HepG2 (cell line): ENCODE measurements at regions not wholly inside any gene's neighbourhood (a gene's known extent, or its start where the extent isn't known, plus 50 kb on each side); places are given as distances from the start of the nearest gene placed in this dataset.
A peak's percentile ranks its signal among the peaks of the same experiment; 100 is the strongest.

Experiments used
- ATF6 ChIP-seq: sonication (generic); formaldehyde crosslinking; conservative IDR thresholded peaks from 2 replicates; pipeline ENCODE4 v1.4.0; 2020; ENCODE audit warnings: missing genetic modification reagents
- CCDC6 ChIP-seq: sonication (generic); formaldehyde crosslinking; IDR thresholded peaks from 2 replicates; pipeline ENCODE4 v1.8.1; 2022; ENCODE audit warnings: mild to moderate bottlenecking, missing genetic modification reagents, moderate library complexity
- CREB1 ChIP-seq, 2 experiments: fragments of 450-650 bp in 1 of 2; IDR thresholded peaks; 2 replicates each; pipeline ENCODE4 v1.6.1; 2016 to 2017; ENCODE audit warnings: control low read depth in 1 of 2, mild to moderate bottlenecking in 1 of 2, missing compliant biosample characterization in 1 of 2, missing genetic modification characterization in 1 of 2
- DRAP1 ChIP-seq: IDR thresholded peaks from 2 replicates; pipeline ENCODE4 v1.6.1; 2016; ENCODE audit warnings: missing genetic modification reagents, missing compliant biosample characterization
- ELF4 ChIP-seq: sonication (generic); formaldehyde crosslinking; IDR thresholded peaks from 2 replicates; pipeline ENCODE4 v1.5.0; 2020; ENCODE audit warnings: missing genetic modification reagents, mild to moderate bottlenecking, moderate library complexity, borderline replicate concordance
- EZH2 ChIP-seq: conservative IDR thresholded peaks from 2 replicates; pipeline ENCODE4 v1.6.1; 2012; ENCODE audit warnings: mild to moderate bottlenecking, low read depth, low read length, moderate library complexity
- HNF4G ChIP-seq, 2 experiments: sonication (generic) in 1 of 2; formaldehyde crosslinking in 1 of 2; IDR thresholded peaks; 2 replicates each; pipeline versions ENCODE4 v1.4.0 to v1.6.1; 2011 to 2020; ENCODE audit warnings: borderline replicate concordance in 2 of 2, low read depth in 2 of 2, mild to moderate bottlenecking in 2 of 2, low read length in 1 of 2, missing genetic modification reagents in 1 of 2, moderate library complexity in 1 of 2
- KDM5A ChIP-seq: fragments of 200-600 bp; sonication (generic); IDR thresholded peaks from 2 replicates; pipeline ENCODE4 v1.7.0; 2018; ENCODE audit warnings: antibody characterized with exemption, mild to moderate bottlenecking, low read length, borderline replicate concordance
- KLF11 ChIP-seq: IDR thresholded peaks from 2 replicates; pipeline ENCODE4 v1.6.1; 2016; ENCODE audit warnings: missing compliant biosample characterization
- KLF12 ChIP-seq: sonication (generic); formaldehyde crosslinking; IDR thresholded peaks from 2 replicates; pipeline ENCODE4 v1.4.0; 2020; ENCODE audit warnings: missing genetic modification reagents, borderline replicate concordance
- MAF1 ChIP-seq: sonication (generic); formaldehyde crosslinking; IDR thresholded peaks from 2 replicates; pipeline ENCODE4 v1.5.0; 2020; ENCODE audit warnings: missing genetic modification reagents, borderline replicate concordance
- MAFK ChIP-seq, 2 experiments: IDR thresholded peaks in 1 of 2; conservative IDR thresholded peaks in 1 of 2; 2 replicates each; pipeline ENCODE4 v1.6.1; 2011; ENCODE audit warnings: improper control_type of control experiment in 2 of 2, low read length in 2 of 2
- NR0B2 ChIP-seq: sonication (generic); formaldehyde crosslinking; IDR thresholded peaks from 2 replicates; pipeline ENCODE4 v1.4.0; 2020; ENCODE audit warnings: mild to moderate bottlenecking, missing genetic modification reagents
- PRDM4 ChIP-seq: sonication (generic); formaldehyde crosslinking; IDR thresholded peaks from 2 replicates; pipeline ENCODE4 v1.9.0; 2021; ENCODE audit warnings: missing genetic modification reagents, borderline replicate concordance
- THRA ChIP-seq: sonication (generic); formaldehyde crosslinking; IDR thresholded peaks from 2 replicates; pipeline ENCODE4 v1.4.0; 2020; ENCODE audit warnings: missing genetic modification reagents, borderline replicate concordance
- TRIM22 ChIP-seq: fragments of 450-650 bp; IDR thresholded peaks from 2 replicates; pipeline ENCODE4 v1.6.1; 2017
- ZNF136 ChIP-seq: sonication (generic); formaldehyde crosslinking; IDR thresholded peaks from 2 replicates; pipeline ENCODE4 v1.8.1; 2022; ENCODE audit warnings: low read depth, mild to moderate bottlenecking, moderate library complexity, missing genetic modification reagents
- ZNF160 ChIP-seq: sonication (generic); formaldehyde crosslinking; IDR thresholded peaks from 2 replicates; pipeline ENCODE4 v1.8.0; 2022; ENCODE audit warnings: mild to moderate bottlenecking, inconsistent platforms, missing genetic modification reagents
- ZNF354B ChIP-seq: sonication (generic); formaldehyde crosslinking; IDR thresholded peaks from 2 replicates; pipeline ENCODE4 v1.8.0; 2022; ENCODE audit warnings: mild to moderate bottlenecking, missing genetic modification reagents
- ZNF761 ChIP-seq: sonication (generic); formaldehyde crosslinking; conservative IDR thresholded peaks from 2 replicates; pipeline ENCODE4 v1.4.0; 2020; ENCODE audit warnings: mild to moderate bottlenecking, missing genetic modification reagents

GRCh38 chr6:137723273-137724017 lies 143.6 kb upstream of the TNFAIP3 start (continued):
- TF ChIP-seq PRDM4 (no peak), KLF11 (CRISPR knock-in tag) (no peak), CREB1 (IDR thresholded peaks at IDR 0.05) (0 out of 2 replicates have a peak, but pooled peaks have one; percentile 24), CREB1 (CRISPR knock-in tag; IDR thresholded peaks at IDR 0.05) (peak; percentile 82), KLF12 (CRISPR knock-in tag) (peak; percentile 1; the same call in 1 of the 2 replicates), THRA (peak; percentile 97), ZNF354B (CRISPR knock-in tag) (no peak), NR0B2 (no peak), TRIM22 (no peak), CCDC6 (CRISPR knock-in tag) (peak; percentile 96), MAFK (conservative IDR thresholded peaks at IDR 0.05 in 1 of 2, IDR thresholded peaks at IDR 0.05 in 1 of 2; ENCODE audit: low read length in 2 of 2) (no peak; a peak in 1 of 4 replicates), MAF1 (CRISPR knock-in tag) (no peak; the same call in 1 of the 2 replicates), ZNF761 (CRISPR knock-in tag) (0 out of 2 replicates have a peak, but pooled peaks have one; percentile 71), ZNF160 (CRISPR knock-in tag) (peak; percentile 79), KDM5A (no peak; the same call in 1 of the 2 replicates), ZNF136 (CRISPR knock-in tag) (peak; percentile 62; the same call in 1 of the 2 replicates), ATF6 (CRISPR knock-in tag) (no peak), DRAP1 (CRISPR knock-in tag) (peak; percentile 85), HNF4G (IDR thresholded peaks at IDR 0.05; ENCODE audit: borderline replicate concordance, low read depth, low read length) (peak; percentile 98), HNF4G (CRISPR knock-in tag; IDR thresholded peaks at IDR 0.05; ENCODE audit: borderline replicate concordance, low read depth) (peak; percentile 97), ELF4 (CRISPR knock-in tag) (no peak), EZH2 (no peak)
